Thoracic aorta (tissue), 2 donors: ENCODE measurements at regions not wholly inside any gene's neighbourhood (a gene's known extent, or its start where the extent isn't known, plus 50 kb on each side); places are given as distances from the start of the nearest gene placed in this dataset.

Experiments used
- ATAC-seq: fragments of 150-250 bp; one replicate; pipeline ENCODE4 v1.8.0; 2017; ENCODE audit warnings: low read depth; ENCODE audit not compliant: insufficient number of reproducible peaks, low FRiP score
- DNase-seq: peaks from one replicate; pipeline ENCODE4 v3.0.0-alpha.2; 2020; ENCODE audit warnings: low spot score
- H3K27ac ChIP-seq, 2 donors: fragments of 200-600 bp; sonication (generic); 1 replicate in 1 of 2; 2 replicates in 1 of 2; pipeline ENCODE4 v1.5.1; 2016; ENCODE audit warnings: mild to moderate bottlenecking in 2 of 2, moderate library complexity in 2 of 2
- H3K27me3 ChIP-seq: fragments of 200-600 bp; sonication (generic); replicated peaks from 2 replicates; pipeline ENCODE4 v1.6.0; 2016; ENCODE audit warnings: mild to moderate bottlenecking; ENCODE audit not compliant: insufficient read depth
- H3K36me3 ChIP-seq: fragments of 200-600 bp; sonication (generic); one replicate; pipeline ENCODE4 v1.5.1; 2016
- H3K4me1 ChIP-seq, 2 donors: fragments of 200-600 bp; sonication (generic); 1 replicate in 1 of 2; 2 replicates in 1 of 2; pipeline versions ENCODE4 v1.5.1 to v1.6.0; 2016; ENCODE audit warnings: low read depth in 2 of 2, mild to moderate bottlenecking in 1 of 2; ENCODE audit not compliant: control insufficient read depth in 1 of 2
- H3K4me3 ChIP-seq: fragments of 200-600 bp; sonication (generic); 2 replicates; pipeline ENCODE4 v1.5.1; 2016; ENCODE audit warnings: mild to moderate bottlenecking
- H3K9me3 ChIP-seq: fragments of 200-600 bp; sonication (generic); 2 replicates; pipeline ENCODE4 v1.5.1; 2016
- TF ChIP-seq, protein P1 (sequence below): fragments of 200-600 bp; sonication (generic); IDR thresholded peaks from one replicate; pipeline ENCODE4 v1.5.1; 2019; ENCODE audit warnings: antibody characterized with exemption

DNA sequence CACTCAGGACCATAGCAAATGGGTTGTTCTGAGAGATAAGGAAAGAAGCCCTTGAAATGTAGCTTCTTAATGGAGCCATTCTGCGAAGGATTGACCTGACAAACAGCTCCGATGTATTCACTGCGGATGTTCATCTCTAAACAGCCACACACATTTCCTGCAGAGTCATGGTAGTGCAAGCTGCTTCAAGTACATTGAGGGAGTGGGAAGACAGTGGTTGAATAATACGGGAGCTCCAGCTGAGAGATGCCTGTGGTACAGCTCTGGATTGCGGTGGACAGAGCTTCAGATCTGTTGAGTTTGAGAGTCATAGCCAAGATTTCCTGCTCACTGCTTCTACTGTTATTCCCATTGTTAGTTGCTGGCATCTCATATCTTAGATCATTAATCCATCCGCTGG, 86.6 kb downstream of the ZBTB18 start:
- H3K4me3 ChIP-seq: no peak overlapping the region
- TF ChIP-seq, protein P1, sequence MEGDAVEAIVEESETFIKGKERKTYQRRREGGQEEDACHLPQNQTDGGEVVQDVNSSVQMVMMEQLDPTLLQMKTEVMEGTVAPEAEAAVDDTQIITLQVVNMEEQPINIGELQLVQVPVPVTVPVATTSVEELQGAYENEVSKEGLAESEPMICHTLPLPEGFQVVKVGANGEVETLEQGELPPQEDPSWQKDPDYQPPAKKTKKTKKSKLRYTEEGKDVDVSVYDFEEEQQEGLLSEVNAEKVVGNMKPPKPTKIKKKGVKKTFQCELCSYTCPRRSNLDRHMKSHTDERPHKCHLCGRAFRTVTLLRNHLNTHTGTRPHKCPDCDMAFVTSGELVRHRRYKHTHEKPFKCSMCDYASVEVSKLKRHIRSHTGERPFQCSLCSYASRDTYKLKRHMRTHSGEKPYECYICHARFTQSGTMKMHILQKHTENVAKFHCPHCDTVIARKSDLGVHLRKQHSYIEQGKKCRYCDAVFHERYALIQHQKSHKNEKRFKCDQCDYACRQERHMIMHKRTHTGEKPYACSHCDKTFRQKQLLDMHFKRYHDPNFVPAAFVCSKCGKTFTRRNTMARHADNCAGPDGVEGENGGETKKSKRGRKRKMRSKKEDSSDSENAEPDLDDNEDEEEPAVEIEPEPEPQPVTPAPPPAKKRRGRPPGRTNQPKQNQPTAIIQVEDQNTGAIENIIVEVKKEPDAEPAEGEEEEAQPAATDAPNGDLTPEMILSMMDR: no peak
- no peaks in the 10 kb centered on the region for H3K27me3 ChIP-seq
- no peaks in the 10 kb centered on the region for H3K9me3 ChIP-seq
- H3K27ac ChIP-seq: no peak overlapping the region
- no peak for DNase-seq
- no peaks in the 10 kb centered on the region for H3K36me3 ChIP-seq
- no peaks in the 10 kb centered on the region for H3K4me1 ChIP-seq
- no peak for ATAC-seq

DNA sequence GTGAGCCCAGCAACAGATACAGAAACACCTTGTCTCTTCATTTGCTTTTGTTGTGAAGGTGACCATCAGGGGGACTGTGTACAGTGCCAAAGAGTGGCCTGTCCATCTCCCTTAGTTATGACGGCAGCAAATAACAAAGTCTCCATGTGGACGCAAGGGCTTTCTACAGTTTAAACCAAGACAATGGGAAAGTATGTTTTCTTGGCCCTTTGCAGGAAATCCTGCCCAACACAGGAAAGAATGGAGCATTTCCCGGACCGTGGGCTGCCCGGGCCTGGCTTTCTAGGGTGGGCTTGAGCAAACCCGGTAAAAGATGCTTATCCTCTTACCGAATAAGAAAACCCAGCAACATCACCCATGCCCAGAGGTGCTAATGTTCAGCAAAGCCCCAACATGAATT, 87.3 kb downstream of the ZBTB18 start:
- H3K36me3 ChIP-seq: no peaks in the 10 kb centered on the region
- H3K4me1 ChIP-seq: no peaks in the 10 kb centered on the region
- no peaks in the 10 kb centered on the region for H3K9me3 ChIP-seq
- H3K27ac ChIP-seq: no peak overlapping the region
- H3K27me3 ChIP-seq: no peaks in the 10 kb centered on the region
- H3K4me3 ChIP-seq: no peak overlapping the region
- TF ChIP-seq, protein P1: no peak
- DNase-seq (no peak), ATAC-seq (no peak)

DNA sequence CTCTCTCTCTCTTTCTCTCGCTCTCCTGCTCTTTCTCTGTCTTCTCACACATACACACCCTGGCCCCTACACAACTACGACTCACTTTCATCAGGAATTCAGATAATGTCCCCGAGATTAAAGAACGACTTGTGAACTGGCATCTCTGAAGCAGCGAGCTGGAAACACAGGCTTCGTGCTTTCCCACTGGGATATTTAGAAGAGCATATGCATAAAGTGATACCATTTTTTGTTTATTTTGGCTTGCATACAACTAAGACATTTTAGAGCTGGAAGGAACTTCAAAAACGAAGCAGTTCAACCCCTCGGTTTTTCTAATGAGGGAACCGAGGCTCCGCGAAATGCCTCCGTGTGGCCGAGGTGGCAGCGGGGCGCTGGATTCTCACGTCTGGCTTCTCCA, 88.6 kb downstream of the ZBTB18 start:
- H3K9me3 ChIP-seq: no peaks in the 10 kb centered on the region
- H3K27ac ChIP-seq: no peak overlapping the region
- TF ChIP-seq, protein P1: no peak
- H3K27me3 ChIP-seq: no peaks in the 10 kb centered on the region
- H3K36me3 ChIP-seq: no peaks in the 10 kb centered on the region
- ATAC-seq (no peak), DNase-seq (no peak)
- no peak overlapping the region for H3K4me3 ChIP-seq
- H3K4me1 ChIP-seq: no peaks in the 10 kb centered on the region

DNA sequence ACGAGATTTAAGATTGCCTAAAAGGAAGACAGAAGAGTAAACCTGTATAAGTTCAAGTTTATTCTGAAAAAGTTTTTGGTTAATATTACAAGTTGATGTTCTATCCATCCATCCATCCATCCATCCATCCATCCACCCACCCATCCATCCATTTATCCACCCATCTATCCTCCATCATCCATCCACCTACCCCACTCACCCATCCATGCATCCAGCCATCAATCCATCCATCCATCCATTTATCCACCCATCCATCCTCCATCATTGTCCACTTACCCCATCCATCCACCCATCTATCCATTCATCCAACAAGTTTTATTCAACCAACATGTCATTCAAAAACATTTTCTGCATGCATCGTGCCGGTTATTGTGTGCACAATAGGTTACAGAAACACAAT, 89.3 kb downstream of the ZBTB18 start:
- TF ChIP-seq, protein P1: no peak
- H3K27ac ChIP-seq: no peak overlapping the region
- no peaks in the 10 kb centered on the region for H3K4me1 ChIP-seq
- no peaks in the 10 kb centered on the region for H3K9me3 ChIP-seq
- no peak overlapping the region for H3K4me3 ChIP-seq
- DNase-seq (no peak), ATAC-seq (no peak)
- H3K27me3 ChIP-seq: no peaks in the 10 kb centered on the region
- H3K36me3 ChIP-seq: no peaks in the 10 kb centered on the region

DNA sequence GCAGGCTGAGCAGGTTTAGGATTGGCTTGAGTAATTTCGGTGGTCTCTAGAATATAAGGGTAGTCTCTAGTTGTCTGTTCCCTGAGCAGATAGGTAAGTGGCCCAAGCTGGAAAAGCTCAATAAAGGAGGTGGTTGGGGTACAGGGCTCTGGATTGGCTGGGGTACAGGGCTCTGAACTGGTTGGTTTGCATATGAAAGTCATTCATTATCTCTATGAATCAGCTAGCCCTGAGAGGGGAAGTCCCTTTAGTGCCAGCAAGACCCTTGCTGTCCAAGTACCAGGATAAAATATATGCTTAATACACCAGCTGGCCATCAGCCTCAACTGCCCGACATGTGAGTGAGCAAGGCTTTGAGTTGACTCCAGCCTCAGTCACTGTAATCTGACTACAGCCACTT, 93.0 kb downstream of the ZBTB18 start:
- H3K36me3 ChIP-seq: no peaks in the 10 kb centered on the region
- H3K27me3 ChIP-seq: no peaks in the 10 kb centered on the region
- ATAC-seq (no peak), DNase-seq (no peak)
- TF ChIP-seq, protein P1: no peak
- no peaks in the 10 kb centered on the region for H3K4me1 ChIP-seq
- H3K27ac ChIP-seq: no peak overlapping the region
- H3K9me3 ChIP-seq: no peaks in the 10 kb centered on the region
- no peak overlapping the region for H3K4me3 ChIP-seq
